ENCODE measurements at regions not wholly inside any gene's neighbourhood (a gene's known extent, or its start where the extent isn't known, plus 50 kb on each side); places are given as distances from the start of the nearest gene placed in this dataset.

DNA sequence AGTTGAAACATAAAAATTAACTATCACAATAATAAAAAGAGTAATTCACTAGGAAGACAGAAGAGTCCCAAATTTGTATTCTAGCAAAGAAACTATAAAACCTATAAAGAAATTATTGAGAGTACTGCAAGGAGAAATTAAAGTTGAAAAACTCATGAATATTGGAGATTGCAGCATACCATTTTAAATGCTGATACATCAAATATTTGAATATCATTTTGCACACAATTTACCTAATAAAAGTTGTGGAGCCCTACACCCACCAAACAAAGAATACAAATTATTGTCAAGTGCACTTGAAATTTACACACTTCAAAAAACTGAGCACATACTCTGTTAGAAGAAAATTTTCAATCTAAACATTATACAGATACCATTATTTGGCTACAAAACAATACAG lies 531.6 kb upstream of the SMIM21 start:
- TF ChIP-seq, protein P1, sequence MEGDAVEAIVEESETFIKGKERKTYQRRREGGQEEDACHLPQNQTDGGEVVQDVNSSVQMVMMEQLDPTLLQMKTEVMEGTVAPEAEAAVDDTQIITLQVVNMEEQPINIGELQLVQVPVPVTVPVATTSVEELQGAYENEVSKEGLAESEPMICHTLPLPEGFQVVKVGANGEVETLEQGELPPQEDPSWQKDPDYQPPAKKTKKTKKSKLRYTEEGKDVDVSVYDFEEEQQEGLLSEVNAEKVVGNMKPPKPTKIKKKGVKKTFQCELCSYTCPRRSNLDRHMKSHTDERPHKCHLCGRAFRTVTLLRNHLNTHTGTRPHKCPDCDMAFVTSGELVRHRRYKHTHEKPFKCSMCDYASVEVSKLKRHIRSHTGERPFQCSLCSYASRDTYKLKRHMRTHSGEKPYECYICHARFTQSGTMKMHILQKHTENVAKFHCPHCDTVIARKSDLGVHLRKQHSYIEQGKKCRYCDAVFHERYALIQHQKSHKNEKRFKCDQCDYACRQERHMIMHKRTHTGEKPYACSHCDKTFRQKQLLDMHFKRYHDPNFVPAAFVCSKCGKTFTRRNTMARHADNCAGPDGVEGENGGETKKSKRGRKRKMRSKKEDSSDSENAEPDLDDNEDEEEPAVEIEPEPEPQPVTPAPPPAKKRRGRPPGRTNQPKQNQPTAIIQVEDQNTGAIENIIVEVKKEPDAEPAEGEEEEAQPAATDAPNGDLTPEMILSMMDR (IDR thresholded peaks at IDR 0.05), result no peak
- no peak for TF ChIP-seq POLR2A (IDR thresholded peaks at IDR 0.05)
